GM23248 (cell line): ENCODE measurements at regions not wholly inside any gene's neighbourhood (a gene's known extent, or its start where the extent isn't known, plus 50 kb on each side); places are given as distances from the start of the nearest gene placed in this dataset.

Experiments used
- DNase-seq: peaks from one replicate; pipeline ENCODE4 v3.0.0-alpha.2; 2015
- H2AFZ ChIP-seq: fragments of 200-600 bp; sonication (generic); 2 replicates; pipeline ENCODE4 v1.6.1; 2016; ENCODE audit warnings: antibody characterized with exemption
- H3F3A ChIP-seq: fragments of 200-600 bp; sonication (generic); 2 replicates; pipeline ENCODE4 v1.6.1; 2016; ENCODE audit warnings: mild to moderate bottlenecking, antibody characterized with exemption, mixed run types; ENCODE audit not compliant: insufficient read depth
- H3K27ac ChIP-seq: fragments of 200-600 bp; sonication (generic); 2 replicates; pipeline ENCODE4 v1.5.1; 2016; ENCODE audit warnings: mild to moderate bottlenecking
- H3K27me3 ChIP-seq: fragments of 200-600 bp; sonication (generic); replicated peaks from 2 replicates; pipeline ENCODE4 v1.6.1; 2016; ENCODE audit warnings: mild to moderate bottlenecking; ENCODE audit not compliant: insufficient read depth
- H3K36me3 ChIP-seq: fragments of 200-600 bp; sonication (generic); 2 replicates; pipeline ENCODE4 v1.6.1; 2016; ENCODE audit warnings: low read depth, mild to moderate bottlenecking
- H3K4me1 ChIP-seq: fragments of 200-600 bp; sonication (generic); 2 replicates; pipeline ENCODE4 v1.6.1; 2016; ENCODE audit warnings: mild to moderate bottlenecking; ENCODE audit not compliant: insufficient read depth
- H3K4me2 ChIP-seq: fragments of 200-600 bp; sonication (generic); one replicate; pipeline ENCODE4 v1.6.1; 2016; ENCODE audit warnings: mild to moderate bottlenecking; ENCODE audit not compliant: unreplicated experiment
- H3K4me3 ChIP-seq: fragments of 200-600 bp; sonication (generic); 2 replicates; pipeline ENCODE4 v1.5.1; 2016; ENCODE audit warnings: mild to moderate bottlenecking
- H3K79me2 ChIP-seq: fragments of 200-600 bp; sonication (generic); 2 replicates; pipeline ENCODE4 v1.6.1; 2016; ENCODE audit warnings: mild to moderate bottlenecking; ENCODE audit not compliant: insufficient read depth
- H3K9ac ChIP-seq: fragments of 200-600 bp; sonication (generic); 2 replicates; pipeline ENCODE4 v1.6.1; 2016; ENCODE audit warnings: mild to moderate bottlenecking
- H3K9me2 ChIP-seq: fragments of 200-600 bp; sonication (generic); 2 replicates; pipeline ENCODE4 v1.6.1; 2016; ENCODE audit warnings: mixed run types, mild to moderate bottlenecking, moderate library complexity; ENCODE audit not compliant: insufficient read depth
- H3K9me3 ChIP-seq: fragments of 200-600 bp; sonication (generic); one replicate; pipeline ENCODE4 v1.6.1; 2017; ENCODE audit warnings: low read depth
- H4K20me1 ChIP-seq: fragments of 200-600 bp; sonication (generic); 2 replicates; pipeline ENCODE4 v1.6.0; 2016; ENCODE audit not compliant: insufficient read depth
- EZH2 ChIP-seq: fragments of 200-600 bp; sonication (generic); IDR thresholded peaks from 2 replicates; pipeline ENCODE4 v1.6.1; 2018; ENCODE audit warnings: antibody characterized with exemption, mild to moderate bottlenecking; ENCODE audit not compliant: insufficient read depth, poor library complexity, severe bottlenecking
- EZH2phosphoT487 ChIP-seq: fragments of 200-600 bp; sonication (generic); IDR thresholded peaks from 2 replicates; pipeline ENCODE4 v1.6.1; 2018; ENCODE audit warnings: antibody characterized with exemption, moderate library complexity, mild to moderate bottlenecking, low read depth; ENCODE audit not compliant: insufficient read depth
- WGBS, 2 experiments: methylation state at CpG; one replicate each; pipeline ENCODE4 v1.1.6; 2015 to 2017; ENCODE audit warnings: low lambda C conversion rate in 2 of 2, low coverage in 1 of 2; ENCODE audit errors: missing lambda C conversion rate in 2 of 2; 5-methylcytosine and 5-hydroxymethylcytosine counted together
- in situ Hi-C: fragments of 300-500 bp; cut with MboI; formaldehyde crosslinking; loops from 2 replicates; pipeline ENCODE4 v1.15.0; 2020

GRCh38 chr20:24060851-24061590, 72.4 kb upstream of the GGTLC1 start:
- H3K9me3 ChIP-seq = no peaks in the 10 kb centered on the region
- no peak overlapping the region for H3K27ac ChIP-seq
- H3K4me3 ChIP-seq = no peak overlapping the region
- 33 to 38% methylated on average over 12 to 13 of the region's 13 CpGs for WGBS, 2 experiments
- H4K20me1 ChIP-seq = no peaks in the 10 kb centered on the region
- in situ Hi-C loops = no loop called here
- no peaks in the 10 kb centered on the region for H3K4me1 ChIP-seq
- DNase-seq = no peak
- no peaks in the 10 kb centered on the region for H3K79me2 ChIP-seq
- H3K36me3 ChIP-seq = no peaks in the 10 kb centered on the region
- H2AFZ ChIP-seq = no peak overlapping the region
- H3K9ac ChIP-seq = no peak overlapping the region
- TF ChIP-seq EZH2 = no peak
- no peak for TF ChIP-seq EZH2phosphoT487
- no peak overlapping the region for H3K4me2 ChIP-seq
- no peaks in the 10 kb centered on the region for H3K9me2 ChIP-seq
- no peaks in the 10 kb centered on the region for H3F3A ChIP-seq
- H3K27me3 ChIP-seq = no peaks in the 10 kb centered on the region

GRCh38 chr20:24059174-24059573, 70.6 kb upstream of the GGTLC1 start:
- H3K9me3 ChIP-seq = no peaks in the 10 kb centered on the region
- H3K9me2 ChIP-seq = no peaks in the 10 kb centered on the region
- H3K4me2 ChIP-seq = no peak overlapping the region
- no peaks in the 10 kb centered on the region for H4K20me1 ChIP-seq
- no peak overlapping the region for H3K4me3 ChIP-seq
- H2AFZ ChIP-seq = no peak overlapping the region
- H3K27me3 ChIP-seq = no peaks in the 10 kb centered on the region
- H3K4me1 ChIP-seq = no peaks in the 10 kb centered on the region
- WGBS, 2 experiments = 39 to 43% methylated on average over 5 of the region's 5 CpGs
- DNase-seq = no peak
- in situ Hi-C loops = no loop called here
- no peak overlapping the region for H3K9ac ChIP-seq
- no peaks in the 10 kb centered on the region for H3K36me3 ChIP-seq
- H3F3A ChIP-seq = no peaks in the 10 kb centered on the region
- H3K79me2 ChIP-seq = no peaks in the 10 kb centered on the region
- no peak overlapping the region for H3K27ac ChIP-seq
- TF ChIP-seq EZH2 = no peak
- TF ChIP-seq EZH2phosphoT487 = no peak

GRCh38 chr20:24056491-24056890, 67.9 kb upstream of the GGTLC1 start:
- no peaks in the 10 kb centered on the region for H3K36me3 ChIP-seq
- in situ Hi-C loops = no loop called here
- H2AFZ ChIP-seq = no peak overlapping the region
- H3K4me3 ChIP-seq = no peak overlapping the region
- no peaks in the 10 kb centered on the region for H3K9me3 ChIP-seq
- WGBS, 2 experiments = 0 to 5% methylated on average over 1 of the region's 1 CpG
- no peak overlapping the region for H3K4me2 ChIP-seq
- no peaks in the 10 kb centered on the region for H3K4me1 ChIP-seq
- TF ChIP-seq EZH2phosphoT487 (no peak), EZH2 (no peak)
- H3K27ac ChIP-seq = no peak overlapping the region
- no peaks in the 10 kb centered on the region for H3K79me2 ChIP-seq
- H3K9ac ChIP-seq = no peak overlapping the region
- H3F3A ChIP-seq = no peaks in the 10 kb centered on the region
- no peaks in the 10 kb centered on the region for H3K9me2 ChIP-seq
- H3K27me3 ChIP-seq = no peaks in the 10 kb centered on the region
- no peak for DNase-seq
- H4K20me1 ChIP-seq = no peaks in the 10 kb centered on the region

- WGBS, 2 experiments = 69 to 71% methylated on average over 23 of the region's 23 CpGs
- Histone ChIP-seq H3K27ac (no peak overlapping the region), H3K4me3 (no peak overlapping the region), H3F3A (no peaks in the 10 kb centered on the region), H2AFZ (no peak overlapping the region), H3K79me2 (no peaks in the 10 kb centered on the region), H3K9me2 (no peaks in the 10 kb centered on the region), H3K4me1 (no peaks in the 10 kb centered on the region), H3K9ac (no peak overlapping the region), H4K20me1 (no peaks in the 10 kb centered on the region), H3K9me3 (no peaks in the 10 kb centered on the region), H3K27me3 (no peaks in the 10 kb centered on the region), H3K36me3 (no peaks in the 10 kb centered on the region), H3K4me2 (no peak overlapping the region)
- in situ Hi-C loops = no loop called here
- DNase-seq = no peak
- TF ChIP-seq EZH2 = no peak
- TF ChIP-seq EZH2phosphoT487 = no peak
Measured at GRCh38 chr20:24052599-24053275, 64.2 kb upstream of the GGTLC1 start.
